ENCODE measurements at regions not wholly inside any gene's neighbourhood (a gene's known extent, or its start where the extent isn't known, plus 50 kb on each side); places are given as distances from the start of the nearest gene placed in this dataset.

GRCh38 chr16:61544165-61544564, 492.1 kb downstream of the CDH8 start:
- H3K36me3 ChIP-seq (ENCODE audit: control insufficient read depth, low read length) = no peaks in the 10 kb centered on the region
- no peak overlapping the region for H3K4me3 ChIP-seq (ENCODE audit: low read length)
- TF ChIP-seq EZH2phosphoT487 (IDR thresholded peaks at IDR 0.05; ENCODE audit: borderline replicate concordance, low read length) = no peak
- TF ChIP-seq, protein P1, sequence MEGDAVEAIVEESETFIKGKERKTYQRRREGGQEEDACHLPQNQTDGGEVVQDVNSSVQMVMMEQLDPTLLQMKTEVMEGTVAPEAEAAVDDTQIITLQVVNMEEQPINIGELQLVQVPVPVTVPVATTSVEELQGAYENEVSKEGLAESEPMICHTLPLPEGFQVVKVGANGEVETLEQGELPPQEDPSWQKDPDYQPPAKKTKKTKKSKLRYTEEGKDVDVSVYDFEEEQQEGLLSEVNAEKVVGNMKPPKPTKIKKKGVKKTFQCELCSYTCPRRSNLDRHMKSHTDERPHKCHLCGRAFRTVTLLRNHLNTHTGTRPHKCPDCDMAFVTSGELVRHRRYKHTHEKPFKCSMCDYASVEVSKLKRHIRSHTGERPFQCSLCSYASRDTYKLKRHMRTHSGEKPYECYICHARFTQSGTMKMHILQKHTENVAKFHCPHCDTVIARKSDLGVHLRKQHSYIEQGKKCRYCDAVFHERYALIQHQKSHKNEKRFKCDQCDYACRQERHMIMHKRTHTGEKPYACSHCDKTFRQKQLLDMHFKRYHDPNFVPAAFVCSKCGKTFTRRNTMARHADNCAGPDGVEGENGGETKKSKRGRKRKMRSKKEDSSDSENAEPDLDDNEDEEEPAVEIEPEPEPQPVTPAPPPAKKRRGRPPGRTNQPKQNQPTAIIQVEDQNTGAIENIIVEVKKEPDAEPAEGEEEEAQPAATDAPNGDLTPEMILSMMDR (IDR thresholded peaks at IDR 0.05; ENCODE audit: low read depth, low read length, poor library complexity, severe bottlenecking) = no peak
- no peak overlapping the region for H3K4me2 ChIP-seq (ENCODE audit: low read length)
- H3K4me1 ChIP-seq (ENCODE audit: control insufficient read depth, low read length) = no peaks in the 10 kb centered on the region
- no peaks in the 10 kb centered on the region for H3F3A ChIP-seq (ENCODE audit: control insufficient read depth, insufficient read depth)
- no peak overlapping the region for H3K27ac ChIP-seq (ENCODE audit: low read depth, low read length)
- H4K20me1 ChIP-seq (ENCODE audit: control insufficient read depth, insufficient read depth, low read depth, low read length) = no peaks in the 10 kb centered on the region
- no peaks in the 10 kb centered on the region for H3K27me3 ChIP-seq (ENCODE audit: control insufficient read depth, low read length)
- H3K79me2 ChIP-seq (ENCODE audit: control insufficient read depth, low read length) = no peaks in the 10 kb centered on the region
- no peaks in the 10 kb centered on the region for H3K9me2 ChIP-seq (replicated peaks; ENCODE audit: control insufficient read depth, low read length)
- no peaks in the 10 kb centered on the region for H3K9me3 ChIP-seq (ENCODE audit: control insufficient read depth, insufficient read depth, low read length)

DNA sequence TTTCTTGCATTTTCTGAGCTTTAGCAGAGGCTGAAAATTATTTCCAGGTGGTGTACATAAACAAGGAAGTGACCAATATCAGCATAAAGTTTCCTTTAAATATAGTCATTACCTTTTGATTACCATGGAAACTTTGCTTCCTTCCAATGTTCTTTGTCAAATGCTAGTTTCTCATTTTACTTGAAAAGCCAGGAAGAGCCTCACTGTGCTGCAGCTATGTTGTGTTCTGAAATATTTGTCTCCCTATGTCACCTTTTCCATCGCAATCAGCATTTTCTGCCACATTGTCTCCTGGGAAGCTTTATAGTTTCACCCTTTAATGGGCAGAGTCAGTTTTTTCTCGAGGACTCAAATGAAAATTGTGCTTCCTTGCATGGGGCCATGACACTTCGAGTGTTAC, 496.0 kb downstream of the CDH8 start:
- Histone ChIP-seq H3K9me2 (replicated peaks; ENCODE audit: control insufficient read depth, low read length) (no peaks in the 10 kb centered on the region), H3K36me3 (ENCODE audit: control insufficient read depth, low read length) (no peaks in the 10 kb centered on the region), H3K4me3 (ENCODE audit: low read length) (no peak overlapping the region), H3K27ac (ENCODE audit: low read depth, low read length) (no peak overlapping the region), H3F3A (ENCODE audit: control insufficient read depth, insufficient read depth) (no peaks in the 10 kb centered on the region), H3K9me3 (ENCODE audit: control insufficient read depth, insufficient read depth, low read length) (no peaks in the 10 kb centered on the region), H4K20me1 (ENCODE audit: control insufficient read depth, insufficient read depth, low read depth, low read length) (no peaks in the 10 kb centered on the region), H3K27me3 (ENCODE audit: control insufficient read depth, low read length) (no peaks in the 10 kb centered on the region), H3K79me2 (ENCODE audit: control insufficient read depth, low read length) (no peaks in the 10 kb centered on the region), H3K4me2 (ENCODE audit: low read length) (no peak overlapping the region), H3K4me1 (ENCODE audit: control insufficient read depth, low read length) (no peaks in the 10 kb centered on the region)
- TF ChIP-seq, protein P1 (IDR thresholded peaks at IDR 0.05; ENCODE audit: low read depth, low read length, poor library complexity, severe bottlenecking) = no peak
- no peak for TF ChIP-seq EZH2phosphoT487 (IDR thresholded peaks at IDR 0.05; ENCODE audit: borderline replicate concordance, low read length)

- no peaks in the 10 kb centered on the region for H3K9me3 ChIP-seq (ENCODE audit: control insufficient read depth, insufficient read depth, low read length)
- TF ChIP-seq, protein P1 (IDR thresholded peaks at IDR 0.05; ENCODE audit: low read depth, low read length, poor library complexity, severe bottlenecking) = no peak
- no peak for TF ChIP-seq EZH2phosphoT487 (IDR thresholded peaks at IDR 0.05; ENCODE audit: borderline replicate concordance, low read length)
- H3K9me2 ChIP-seq (replicated peaks; ENCODE audit: control insufficient read depth, low read length) = no peaks in the 10 kb centered on the region
- H3K27ac ChIP-seq (ENCODE audit: low read depth, low read length) = no peak overlapping the region
- H4K20me1 ChIP-seq (ENCODE audit: control insufficient read depth, insufficient read depth, low read depth, low read length) = no peaks in the 10 kb centered on the region
- H3K4me3 ChIP-seq (ENCODE audit: low read length) = no peak overlapping the region
- H3K4me1 ChIP-seq (ENCODE audit: control insufficient read depth, low read length) = no peaks in the 10 kb centered on the region
- no peaks in the 10 kb centered on the region for H3F3A ChIP-seq (ENCODE audit: control insufficient read depth, insufficient read depth)
- no peaks in the 10 kb centered on the region for H3K36me3 ChIP-seq (ENCODE audit: control insufficient read depth, low read length)
- no peaks in the 10 kb centered on the region for H3K27me3 ChIP-seq (ENCODE audit: control insufficient read depth, low read length)
- no peak overlapping the region for H3K4me2 ChIP-seq (ENCODE audit: low read length)
- no peaks in the 10 kb centered on the region for H3K79me2 ChIP-seq (ENCODE audit: control insufficient read depth, low read length)
These were observed 505.5 kb downstream of the CDH8 start for GRCh38 chr16:61530697-61531096.

GRCh38 chr16:61500851-61501250, 535.4 kb downstream of the CDH8 start:
- no peak for TF ChIP-seq EZH2phosphoT487 (IDR thresholded peaks at IDR 0.05; ENCODE audit: borderline replicate concordance, low read length)
- TF ChIP-seq, protein P1 (IDR thresholded peaks at IDR 0.05; ENCODE audit: low read depth, low read length, poor library complexity, severe bottlenecking) = no peak
- Histone ChIP-seq H3K27ac (ENCODE audit: low read depth, low read length) (no peak overlapping the region), H3K27me3 (ENCODE audit: control insufficient read depth, low read length) (no peaks in the 10 kb centered on the region)

More at GRCh38 chr16:61500851-61501250, 535.4 kb downstream of the CDH8 start:
- H4K20me1 ChIP-seq (ENCODE audit: control insufficient read depth, insufficient read depth, low read depth, low read length) = no peaks in the 10 kb centered on the region
- H3K9me3 ChIP-seq (ENCODE audit: control insufficient read depth, insufficient read depth, low read length) = no peaks in the 10 kb centered on the region
- no peak overlapping the region for H3K4me2 ChIP-seq (ENCODE audit: low read length)
- no peaks in the 10 kb centered on the region for H3F3A ChIP-seq (ENCODE audit: control insufficient read depth, insufficient read depth)
- no peaks in the 10 kb centered on the region for H3K9me2 ChIP-seq (replicated peaks; ENCODE audit: control insufficient read depth, low read length)
- no peaks in the 10 kb centered on the region for H3K79me2 ChIP-seq (ENCODE audit: control insufficient read depth, low read length)
- H3K4me3 ChIP-seq (ENCODE audit: low read length) = no peak overlapping the region
- no peaks in the 10 kb centered on the region for H3K36me3 ChIP-seq (ENCODE audit: control insufficient read depth, low read length)
- no peaks in the 10 kb centered on the region for H3K4me1 ChIP-seq (ENCODE audit: control insufficient read depth, low read length)

All from DOHH2 (cell line).